Liver (tissue), 8 donors: ENCODE measurements at regions not wholly inside any gene's neighbourhood (a gene's known extent, or its start where the extent isn't known, plus 50 kb on each side); places are given as distances from the start of the nearest gene placed in this dataset.

Experiments used
- DNase-seq: peaks from one replicate; pipeline ENCODE4 v3.0.0-alpha.2; 2017; ENCODE audit warnings: low spot score
- H3K27ac ChIP-seq, 2 donors: one replicate each; pipeline ENCODE4 v1.7.0; 2013; ENCODE audit warnings: inconsistent platforms in 2 of 2, low read length in 2 of 2, control low read depth in 1 of 2, low read depth in 1 of 2, mild to moderate bottlenecking in 1 of 2
- H3K27me3 ChIP-seq, 4 donors: one replicate each; pipeline versions ENCODE4 v1.6.1 to v1.7.0; 2013; ENCODE audit warnings: low read length in 3 of 4, inconsistent platforms in 1 of 4, mild to moderate bottlenecking in 1 of 4, moderate library complexity in 1 of 4; ENCODE audit not compliant: control insufficient read depth in 4 of 4, insufficient read depth in 4 of 4
- H3K36me3 ChIP-seq, 4 donors: one replicate each; pipeline versions ENCODE4 v1.6.1 to v1.7.0; 2013; ENCODE audit warnings: low read length in 3 of 4, mild to moderate bottlenecking in 3 of 4, low read depth in 1 of 4, moderate library complexity in 1 of 4; ENCODE audit not compliant: control insufficient read depth in 4 of 4, insufficient read depth in 3 of 4
- H3K4me1 ChIP-seq, 4 donors: one replicate each; pipeline versions ENCODE4 v1.6.1 to v1.7.0; 2013; ENCODE audit warnings: low read length in 3 of 4, mild to moderate bottlenecking in 3 of 4, moderate library complexity in 1 of 4; ENCODE audit not compliant: control insufficient read depth in 4 of 4, insufficient read depth in 4 of 4
- H3K4me3 ChIP-seq, 3 donors: one replicate each; pipeline versions ENCODE4 v1.6.1 to v1.7.0; 2013; ENCODE audit warnings: low read length in 3 of 3, control low read depth in 1 of 3, low read depth in 1 of 3, mild to moderate bottlenecking in 1 of 3
- H3K9ac ChIP-seq, 2 donors: one replicate each; pipeline ENCODE4 v1.7.0; 2013; ENCODE audit warnings: low read length in 2 of 2, mild to moderate bottlenecking in 2 of 2, moderate library complexity in 2 of 2, control low read depth in 1 of 2, low read depth in 1 of 2
- H3K9me3 ChIP-seq, 4 donors: one replicate each; pipeline versions ENCODE4 v1.6.1 to v1.7.0; 2013; ENCODE audit warnings: low read length in 3 of 4; ENCODE audit not compliant: control insufficient read depth in 4 of 4
- EGR1 ChIP-seq, 2 donors: IDR thresholded peaks; 2 replicates each; pipeline ENCODE4 v1.6.1; 2016 to 2018; ENCODE audit warnings: antibody characterized with exemption in 2 of 2, low read depth in 2 of 2
- FOXA1 ChIP-seq: IDR thresholded peaks from 2 replicates; pipeline ENCODE4 v1.6.1; 2016; ENCODE audit warnings: antibody characterized with exemption
- GABPA ChIP-seq, 2 donors: IDR thresholded peaks in 1 of 2; conservative IDR thresholded peaks in 1 of 2; 2 replicates each; pipeline ENCODE4 v1.6.1; 2016; ENCODE audit warnings: antibody characterized with exemption in 2 of 2, mild to moderate bottlenecking in 1 of 2, moderate library complexity in 1 of 2
- HNF4A ChIP-seq, 2 donors: conservative IDR thresholded peaks; 2 replicates each; pipeline ENCODE4 v1.6.1; 2016; ENCODE audit warnings: antibody characterized with exemption in 2 of 2, mild to moderate bottlenecking in 2 of 2
- HNF4G ChIP-seq: IDR thresholded peaks from 2 replicates; pipeline ENCODE4 v1.6.1; 2016; ENCODE audit warnings: antibody characterized with exemption
- JUND ChIP-seq, 2 donors: IDR thresholded peaks; 2 replicates each; pipeline ENCODE4 v1.6.1; 2016; ENCODE audit warnings: antibody characterized with exemption in 2 of 2
- NR2F2 ChIP-seq: IDR thresholded peaks from 2 replicates; pipeline ENCODE4 v1.6.1; 2016; ENCODE audit warnings: antibody characterized with exemption
- RAD21 ChIP-seq, 2 donors: IDR thresholded peaks; 2 replicates each; pipeline ENCODE4 v1.6.1; 2016; ENCODE audit warnings: antibody characterized with exemption in 2 of 2, mild to moderate bottlenecking in 2 of 2
- RXRA ChIP-seq, 2 donors: IDR thresholded peaks; 2 replicates each; pipeline ENCODE4 v1.6.1; 2017 to 2018; ENCODE audit warnings: antibody characterized with exemption in 2 of 2, mild to moderate bottlenecking in 1 of 2
- SP1 ChIP-seq: IDR thresholded peaks from 2 replicates; pipeline ENCODE4 v1.6.1; 2018; ENCODE audit warnings: antibody characterized with exemption, mild to moderate bottlenecking
- TAF1 ChIP-seq: conservative IDR thresholded peaks from 2 replicates; pipeline ENCODE4 v1.6.1; 2016; ENCODE audit warnings: antibody characterized with exemption, mild to moderate bottlenecking
- WGBS: extraction: QIAGEN DNeasy Blood & Tissue Kit; methylation state at CpG from one replicate; pipeline ENCODE4 v1.1.7; 2013; 5-methylcytosine and 5-hydroxymethylcytosine counted together
- TF ChIP-seq, protein P1 (sequence below): IDR thresholded peaks from 2 replicates; pipeline ENCODE4 v1.6.1; 2016; ENCODE audit warnings: antibody characterized with exemption
- TF ChIP-seq, protein P2 (sequence below): fragments of 150-350 bp; IDR thresholded peaks from 2 replicates; pipeline ENCODE4 v1.5.1; 2017; ENCODE audit warnings: improper control_type of control experiment, low read depth, low read length; ENCODE audit not compliant: missing input control
- TF ChIP-seq, protein P3 (sequence below): IDR thresholded peaks from 2 replicates; pipeline ENCODE4 v1.6.1; 2016; ENCODE audit warnings: antibody characterized with exemption
- TF ChIP-seq, protein P4 (sequence below): IDR thresholded peaks from 2 replicates; pipeline ENCODE4 v1.6.1; 2016; ENCODE audit warnings: antibody characterized with exemption
- TF ChIP-seq, protein P5 (sequence below): IDR thresholded peaks from 2 replicates; pipeline ENCODE4 v1.6.1; 2016; ENCODE audit warnings: antibody characterized with exemption, mild to moderate bottlenecking
- donor health status: healthy.
- donor health status: healthy.
- donor health status: healthy.
- donor health status: healthy.
- donor health status: healthy.

DNA sequence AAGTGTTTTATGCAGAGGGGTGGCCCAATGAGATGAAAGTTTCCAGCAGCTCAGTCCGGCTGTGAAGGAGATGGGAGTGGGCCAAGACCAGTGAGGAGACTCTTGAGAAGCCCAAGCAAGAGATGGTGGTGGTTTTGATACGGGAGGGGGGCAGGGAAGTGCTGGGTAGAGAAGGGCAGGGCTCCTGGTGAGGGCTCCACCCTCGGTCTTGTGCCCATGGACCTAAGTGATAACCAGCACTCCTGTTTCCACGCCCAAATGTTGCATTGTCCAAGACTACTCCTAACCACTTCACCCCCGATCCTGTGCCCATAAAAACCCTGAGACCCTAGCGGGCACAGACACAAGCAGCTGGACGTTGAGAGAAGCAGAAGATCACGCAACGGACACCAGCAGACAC is 140.9 kb downstream of the MIS18A start:
- Histone ChIP-seq H3K9me3 (peaks cover 0 to 6% (median 1%) of the 10 kb centered on the region in 4 donors), H3K4me1 (no peaks in the 10 kb centered on the region), H3K27me3 (peaks cover 0 to 1% (median 0%) of the 10 kb centered on the region in 4 donors), H3K27ac (no peak overlapping the region), H3K4me3 (no peak overlapping the region), H3K9ac (no peak overlapping the region), H3K36me3 (no peaks in the 10 kb centered on the region)
- 84% methylated on average over 9 of the region's 9 CpGs for WGBS
- TF ChIP-seq, protein P1, sequence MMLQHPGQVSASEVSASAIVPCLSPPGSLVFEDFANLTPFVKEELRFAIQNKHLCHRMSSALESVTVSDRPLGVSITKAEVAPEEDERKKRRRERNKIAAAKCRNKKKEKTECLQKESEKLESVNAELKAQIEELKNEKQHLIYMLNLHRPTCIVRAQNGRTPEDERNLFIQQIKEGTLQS: no peak
- no peak for TF ChIP-seq RAD21 (IDR thresholded peaks at IDR 0.05)
- no peak for TF ChIP-seq JUND (IDR thresholded peaks at IDR 0.05)
- no peak for TF ChIP-seq HNF4G
- no peak for TF ChIP-seq SP1
- TF ChIP-seq HNF4A (conservative IDR thresholded peaks at IDR 0.05): no peak
- no peak for TF ChIP-seq RXRA (IDR thresholded peaks at IDR 0.05)
- no peak for TF ChIP-seq TAF1
- TF ChIP-seq, protein P2, sequence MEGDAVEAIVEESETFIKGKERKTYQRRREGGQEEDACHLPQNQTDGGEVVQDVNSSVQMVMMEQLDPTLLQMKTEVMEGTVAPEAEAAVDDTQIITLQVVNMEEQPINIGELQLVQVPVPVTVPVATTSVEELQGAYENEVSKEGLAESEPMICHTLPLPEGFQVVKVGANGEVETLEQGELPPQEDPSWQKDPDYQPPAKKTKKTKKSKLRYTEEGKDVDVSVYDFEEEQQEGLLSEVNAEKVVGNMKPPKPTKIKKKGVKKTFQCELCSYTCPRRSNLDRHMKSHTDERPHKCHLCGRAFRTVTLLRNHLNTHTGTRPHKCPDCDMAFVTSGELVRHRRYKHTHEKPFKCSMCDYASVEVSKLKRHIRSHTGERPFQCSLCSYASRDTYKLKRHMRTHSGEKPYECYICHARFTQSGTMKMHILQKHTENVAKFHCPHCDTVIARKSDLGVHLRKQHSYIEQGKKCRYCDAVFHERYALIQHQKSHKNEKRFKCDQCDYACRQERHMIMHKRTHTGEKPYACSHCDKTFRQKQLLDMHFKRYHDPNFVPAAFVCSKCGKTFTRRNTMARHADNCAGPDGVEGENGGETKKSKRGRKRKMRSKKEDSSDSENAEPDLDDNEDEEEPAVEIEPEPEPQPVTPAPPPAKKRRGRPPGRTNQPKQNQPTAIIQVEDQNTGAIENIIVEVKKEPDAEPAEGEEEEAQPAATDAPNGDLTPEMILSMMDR: no peak
- TF ChIP-seq GABPA (IDR thresholded peaks at IDR 0.05 in 1 of 2, conservative IDR thresholded peaks at IDR 0.05 in 1 of 2): no peak
- TF ChIP-seq NR2F2: no peak
- TF ChIP-seq, protein P3, sequence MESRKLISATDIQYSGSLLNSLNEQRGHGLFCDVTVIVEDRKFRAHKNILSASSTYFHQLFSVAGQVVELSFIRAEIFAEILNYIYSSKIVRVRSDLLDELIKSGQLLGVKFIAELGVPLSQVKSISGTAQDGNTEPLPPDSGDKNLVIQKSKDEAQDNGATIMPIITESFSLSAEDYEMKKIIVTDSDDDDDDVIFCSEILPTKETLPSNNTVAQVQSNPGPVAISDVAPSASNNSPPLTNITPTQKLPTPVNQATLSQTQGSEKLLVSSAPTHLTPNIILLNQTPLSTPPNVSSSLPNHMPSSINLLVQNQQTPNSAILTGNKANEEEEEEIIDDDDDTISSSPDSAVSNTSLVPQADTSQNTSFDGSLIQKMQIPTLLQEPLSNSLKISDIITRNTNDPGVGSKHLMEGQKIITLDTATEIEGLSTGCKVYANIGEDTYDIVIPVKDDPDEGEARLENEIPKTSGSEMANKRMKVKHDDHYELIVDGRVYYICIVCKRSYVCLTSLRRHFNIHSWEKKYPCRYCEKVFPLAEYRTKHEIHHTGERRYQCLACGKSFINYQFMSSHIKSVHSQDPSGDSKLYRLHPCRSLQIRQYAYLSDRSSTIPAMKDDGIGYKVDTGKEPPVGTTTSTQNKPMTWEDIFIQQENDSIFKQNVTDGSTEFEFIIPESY: no peak
- TF ChIP-seq, protein P4, sequence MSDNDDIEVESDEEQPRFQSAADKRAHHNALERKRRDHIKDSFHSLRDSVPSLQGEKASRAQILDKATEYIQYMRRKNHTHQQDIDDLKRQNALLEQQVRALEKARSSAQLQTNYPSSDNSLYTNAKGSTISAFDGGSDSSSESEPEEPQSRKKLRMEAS: no peak
- peak; percentile 55 for DNase-seq

DNA sequence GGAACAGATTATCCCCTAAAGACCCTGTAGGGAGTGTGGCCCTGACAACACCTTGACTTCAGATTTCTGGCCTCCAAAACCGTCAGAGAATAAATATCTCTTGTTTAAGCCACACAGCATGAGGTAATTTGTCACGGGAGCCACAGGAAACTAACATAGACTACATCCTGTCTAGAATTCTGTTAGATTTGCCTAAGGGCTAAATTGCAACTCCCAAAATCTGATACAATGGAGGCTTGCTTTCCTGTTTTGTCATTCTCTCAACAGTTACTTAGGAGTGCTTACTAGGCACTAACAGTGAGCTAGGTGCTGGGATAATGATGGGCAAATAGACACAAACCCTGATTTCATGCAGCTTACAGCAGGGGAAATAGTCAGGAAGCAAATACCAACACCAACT is 141.6 kb downstream of the MIS18A start:
- no peaks in the 10 kb centered on the region for H3K4me1 ChIP-seq
- peaks cover 0 to 6% (median 1%) of the 10 kb centered on the region in 4 donors for H3K9me3 ChIP-seq
- no peaks in the 10 kb centered on the region for H3K36me3 ChIP-seq
- 47% methylated on average over 2 of the region's 2 CpGs for WGBS
- no peak for TF ChIP-seq NR2F2
- no peak overlapping the region for H3K27ac ChIP-seq
- H3K4me3 ChIP-seq: no peak overlapping the region
- no peak for DNase-seq
- peaks cover 0 to 5% (median 0%) of the 10 kb centered on the region in 4 donors for H3K27me3 ChIP-seq
- no peak overlapping the region for H3K9ac ChIP-seq

DNA sequence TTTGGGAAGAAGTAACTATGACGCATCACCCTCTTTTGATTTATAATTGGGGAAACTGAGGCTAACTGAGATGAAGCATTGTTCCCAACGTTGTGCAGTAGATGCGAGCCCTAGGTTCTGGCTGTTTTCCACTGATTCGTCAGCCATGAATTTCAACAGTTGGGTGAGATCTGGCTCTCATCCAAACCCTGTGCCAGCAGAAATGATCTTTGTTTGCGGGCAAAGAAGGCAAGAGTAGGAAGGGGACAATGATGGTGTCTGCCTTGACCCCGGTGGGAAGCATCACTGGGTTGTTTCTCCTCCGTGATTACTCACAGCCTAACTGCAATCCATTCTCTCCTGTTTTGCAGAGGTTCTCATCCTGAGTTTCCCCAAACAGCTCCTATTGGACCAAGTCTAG is 142.3 kb downstream of the MIS18A start:
- Histone ChIP-seq H3K9me3 (peaks cover 0 to 6% (median 1%) of the 10 kb centered on the region in 4 donors), H3K9ac (no peak overlapping the region), H3K36me3 (no peaks in the 10 kb centered on the region), H3K27me3 (peaks cover 0 to 5% (median 0%) of the 10 kb centered on the region in 4 donors), H3K27ac (no peak overlapping the region), H3K4me1 (no peaks in the 10 kb centered on the region), H3K4me3 (no peak overlapping the region)
- WGBS: 85% methylated on average over 7 of the region's 7 CpGs
- DNase-seq: no peak
- TF ChIP-seq, protein P5, sequence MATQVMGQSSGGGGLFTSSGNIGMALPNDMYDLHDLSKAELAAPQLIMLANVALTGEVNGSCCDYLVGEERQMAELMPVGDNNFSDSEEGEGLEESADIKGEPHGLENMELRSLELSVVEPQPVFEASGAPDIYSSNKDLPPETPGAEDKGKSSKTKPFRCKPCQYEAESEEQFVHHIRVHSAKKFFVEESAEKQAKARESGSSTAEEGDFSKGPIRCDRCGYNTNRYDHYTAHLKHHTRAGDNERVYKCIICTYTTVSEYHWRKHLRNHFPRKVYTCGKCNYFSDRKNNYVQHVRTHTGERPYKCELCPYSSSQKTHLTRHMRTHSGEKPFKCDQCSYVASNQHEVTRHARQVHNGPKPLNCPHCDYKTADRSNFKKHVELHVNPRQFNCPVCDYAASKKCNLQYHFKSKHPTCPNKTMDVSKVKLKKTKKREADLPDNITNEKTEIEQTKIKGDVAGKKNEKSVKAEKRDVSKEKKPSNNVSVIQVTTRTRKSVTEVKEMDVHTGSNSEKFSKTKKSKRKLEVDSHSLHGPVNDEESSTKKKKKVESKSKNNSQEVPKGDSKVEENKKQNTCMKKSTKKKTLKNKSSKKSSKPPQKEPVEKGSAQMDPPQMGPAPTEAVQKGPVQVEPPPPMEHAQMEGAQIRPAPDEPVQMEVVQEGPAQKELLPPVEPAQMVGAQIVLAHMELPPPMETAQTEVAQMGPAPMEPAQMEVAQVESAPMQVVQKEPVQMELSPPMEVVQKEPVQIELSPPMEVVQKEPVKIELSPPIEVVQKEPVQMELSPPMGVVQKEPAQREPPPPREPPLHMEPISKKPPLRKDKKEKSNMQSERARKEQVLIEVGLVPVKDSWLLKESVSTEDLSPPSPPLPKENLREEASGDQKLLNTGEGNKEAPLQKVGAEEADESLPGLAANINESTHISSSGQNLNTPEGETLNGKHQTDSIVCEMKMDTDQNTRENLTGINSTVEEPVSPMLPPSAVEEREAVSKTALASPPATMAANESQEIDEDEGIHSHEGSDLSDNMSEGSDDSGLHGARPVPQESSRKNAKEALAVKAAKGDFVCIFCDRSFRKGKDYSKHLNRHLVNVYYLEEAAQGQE: no peak
- TF ChIP-seq JUND (IDR thresholded peaks at IDR 0.05) (no peak), GABPA (IDR thresholded peaks at IDR 0.05 in 1 of 2, conservative IDR thresholded peaks at IDR 0.05 in 1 of 2) (no peak), HNF4G (no peak), TAF1 (no peak), FOXA1 (no peak), RXRA (IDR thresholded peaks at IDR 0.05) (no peak), EGR1 (IDR thresholded peaks at IDR 0.05; ENCODE audit: low read depth in 2 of 2) (no peak)
- TF ChIP-seq, protein P1: no peak
